Thyroid gland (tissue), 4 donors: ENCODE measurements at regions not wholly inside any gene's neighbourhood (a gene's known extent, or its start where the extent isn't known, plus 50 kb on each side); places are given as distances from the start of the nearest gene placed in this dataset.

Experiments
- POLR2A ChIP-seq, 2 donors: fragments of 450-650 bp; IDR thresholded peaks; one replicate each; pipeline ENCODE4 v1.6.1; 2017; ENCODE audit warnings: antibody characterized with exemption in 2 of 2, mild to moderate bottlenecking in 2 of 2, moderate library complexity in 1 of 2
- TF ChIP-seq, protein P1 (sequence below), 6 experiments: fragments of 200-600 bp in 3 of 6; fragments of 450-650 bp in 3 of 6; sonication (generic) in 3 of 6; IDR thresholded peaks; one replicate each; pipeline ENCODE4 v1.5.1; 2016 to 2019; ENCODE audit warnings: antibody characterized with exemption in 6 of 6, mild to moderate bottlenecking in 2 of 6, inconsistent platforms in 1 of 6, moderate library complexity in 1 of 6

DNA sequence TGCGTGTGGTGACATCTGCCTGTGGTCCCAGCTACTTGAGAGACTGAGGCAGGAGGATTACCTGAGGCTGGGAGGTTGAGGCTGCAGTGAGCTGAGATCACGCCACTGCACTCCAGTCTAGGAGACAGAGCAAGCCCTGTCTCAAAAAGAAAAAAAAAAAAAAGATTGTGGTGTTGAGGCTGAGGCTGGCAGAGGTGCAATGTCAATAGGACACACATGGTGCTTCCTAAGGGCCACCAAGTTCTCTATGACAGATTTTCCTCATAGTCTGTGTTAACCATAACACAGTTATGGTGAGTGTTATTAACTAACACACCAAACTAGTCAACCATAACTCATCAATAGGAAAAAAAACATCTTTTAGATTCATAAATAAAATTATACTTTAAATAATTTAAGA, 494.4 kb downstream of the TMX3 start:
- TF ChIP-seq POLR2A (IDR thresholded peaks at IDR 0.05), result no peak
- TF ChIP-seq, protein P1, sequence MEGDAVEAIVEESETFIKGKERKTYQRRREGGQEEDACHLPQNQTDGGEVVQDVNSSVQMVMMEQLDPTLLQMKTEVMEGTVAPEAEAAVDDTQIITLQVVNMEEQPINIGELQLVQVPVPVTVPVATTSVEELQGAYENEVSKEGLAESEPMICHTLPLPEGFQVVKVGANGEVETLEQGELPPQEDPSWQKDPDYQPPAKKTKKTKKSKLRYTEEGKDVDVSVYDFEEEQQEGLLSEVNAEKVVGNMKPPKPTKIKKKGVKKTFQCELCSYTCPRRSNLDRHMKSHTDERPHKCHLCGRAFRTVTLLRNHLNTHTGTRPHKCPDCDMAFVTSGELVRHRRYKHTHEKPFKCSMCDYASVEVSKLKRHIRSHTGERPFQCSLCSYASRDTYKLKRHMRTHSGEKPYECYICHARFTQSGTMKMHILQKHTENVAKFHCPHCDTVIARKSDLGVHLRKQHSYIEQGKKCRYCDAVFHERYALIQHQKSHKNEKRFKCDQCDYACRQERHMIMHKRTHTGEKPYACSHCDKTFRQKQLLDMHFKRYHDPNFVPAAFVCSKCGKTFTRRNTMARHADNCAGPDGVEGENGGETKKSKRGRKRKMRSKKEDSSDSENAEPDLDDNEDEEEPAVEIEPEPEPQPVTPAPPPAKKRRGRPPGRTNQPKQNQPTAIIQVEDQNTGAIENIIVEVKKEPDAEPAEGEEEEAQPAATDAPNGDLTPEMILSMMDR (IDR thresholded peaks at IDR 0.05), result no peak
